K562 (cell line): ENCODE measurements at regions not wholly inside any gene's neighbourhood (a gene's known extent, or its start where the extent isn't known, plus 50 kb on each side); places are given as distances from the start of the nearest gene placed in this dataset.
A peak's percentile ranks its signal among the peaks of the same experiment; 100 is the strongest.

ENCODE experiments used
- ATAC-seq: fragments of 200-7000 bp; cut with Tn5 transposase; 3 replicates; pipeline ENCODE4 v1.9.1; 2020; ENCODE audit warnings: moderate library complexity
- BruUV-seq: library from RNA; stranded (reverse); fragments of 400-500 nt; replicated peaks from 2 replicates; lab custom pipeline; 2021; lab: Mats Ljungman, UMichigan
- CTCF ChIA-PET: fragments of 300-600 bp; formaldehyde crosslinking; extraction: SDS; loops from one replicate; lab custom pipeline; 2021; ENCODE audit warnings: low intra/inter-chr PET ratio; lab: Yijun Ruan, JAX
- POLR2A ChIA-PET: fragments of 300-600, 350-650 bp; sonication (Branson Sonifier 250); formaldehyde crosslinking; extraction: SDS; loops from one replicate; lab custom pipeline; 2021; ENCODE audit warnings: antibody characterized with exemption, inconsistent platforms; lab: Yijun Ruan, JAX
- DNase-seq, 4 experiments: peaks; one replicate each; pipeline versions ENCODE4 v3.0.0 to v3.0.0-alpha.2; 2011 to 2018; ENCODE audit warnings: low spot score in 3 of 4, mixed read lengths in 3 of 4; ENCODE audit errors: extremely low read depth in 1 of 4
- FAIRE-seq: peaks from 2 replicates; lab custom pipeline; 2011; peaks lifted over from hg19 to GRCh38; lab: Jason Lieb, UNC
- H2AFZ ChIP-seq: 2 replicates; pipeline ENCODE4 v1.6.0; 2011; ENCODE audit warnings: low read depth, low read length, control low read depth, inconsistent platforms
- H3K27ac ChIP-seq: fragments of 200-600 bp; 3 replicates; pipeline ENCODE4 v1.8.0; 2011; ENCODE audit warnings: low read depth, mild to moderate bottlenecking, control low read depth, inconsistent platforms, low read length, moderate library complexity, mixed read lengths; ENCODE audit errors: extremely low read depth
- H3K27me3 ChIP-seq, 2 experiments: fragments of 300-600 bp in 1 of 2; 2 replicates in 1 of 2; 3 replicates in 1 of 2; pipeline versions ENCODE4 v1.6.0 to v1.8.0; 2011; ENCODE audit warnings: inconsistent platforms in 2 of 2, low read length in 2 of 2, mild to moderate bottlenecking in 1 of 2, mixed read lengths in 1 of 2, moderate library complexity in 1 of 2; ENCODE audit not compliant: control insufficient read depth in 2 of 2, insufficient read depth in 2 of 2
- H3K36me3 ChIP-seq: fragments of 300-600 bp; 3 replicates; pipeline ENCODE4 v1.8.0; 2011; ENCODE audit warnings: mild to moderate bottlenecking, low read length, inconsistent platforms; ENCODE audit not compliant: control insufficient read depth, insufficient read depth
- H3K4me1 ChIP-seq, 2 experiments: fragments of 200-600 bp in 1 of 2; replicated peaks in 1 of 2; 2 replicates in 1 of 2; 3 replicates in 1 of 2; pipeline versions ENCODE4 v1.5.1 to v1.8.0; 2011; ENCODE audit warnings: inconsistent platforms in 2 of 2, low read length in 2 of 2, mild to moderate bottlenecking in 1 of 2, mixed read lengths in 1 of 2, moderate library complexity in 1 of 2; ENCODE audit not compliant: control insufficient read depth in 2 of 2, insufficient read depth in 2 of 2
- H3K4me2 ChIP-seq: 2 replicates; pipeline ENCODE4 v1.6.1; 2011; ENCODE audit warnings: low read length, control low read depth, inconsistent platforms, mixed read lengths; ENCODE audit not compliant: insufficient read depth
- H3K4me3 ChIP-seq: fragments of 200-600 bp; sonication (generic), shearing (Covaris generic); 2 replicates; pipeline ENCODE4 v1.5.1; 2016; ENCODE audit warnings: control low read depth, inconsistent platforms
- H3K79me2 ChIP-seq: fragments of 200-600 bp; 3 replicates; pipeline ENCODE4 v1.8.0; 2011; ENCODE audit warnings: low read length, inconsistent platforms; ENCODE audit not compliant: control insufficient read depth, insufficient read depth
- H3K9ac ChIP-seq, 2 experiments: 2 replicates each; pipeline versions ENCODE4 v1.6.0 to v1.6.1; 2011; ENCODE audit warnings: low read depth in 2 of 2, low read length in 2 of 2, control low read depth in 1 of 2, inconsistent platforms in 1 of 2, mild to moderate bottlenecking in 1 of 2, mixed read lengths in 1 of 2; ENCODE audit not compliant: insufficient read depth in 1 of 2
- H3K9me1 ChIP-seq: one replicate; pipeline ENCODE4 v1.6.0; 2011; ENCODE audit warnings: inconsistent platforms, mild to moderate bottlenecking, low read length, moderate library complexity; ENCODE audit not compliant: control insufficient read depth, insufficient read depth
- H3K9me3 ChIP-seq: replicated peaks from 2 replicates; pipeline ENCODE4 v1.5.1; 2011; ENCODE audit warnings: low read depth, low read length, inconsistent platforms; ENCODE audit not compliant: control insufficient read depth, insufficient read depth
- H4K20me1 ChIP-seq: replicated peaks from 2 replicates; pipeline ENCODE4 v1.6.1; 2011; ENCODE audit warnings: low read length, inconsistent platforms, mixed read lengths; ENCODE audit not compliant: control insufficient read depth, insufficient read depth
- CEBPB ChIP-seq: fragments of 450-650 bp; IDR thresholded peaks from 2 replicates; pipeline ENCODE4 v1.6.1; 2016; ENCODE audit warnings: missing genetic modification characterization, missing compliant biosample characterization
- ELF2 ChIP-seq: fragments of 250-450 bp; sonication (Bioruptor Pico); IDR thresholded peaks from 2 replicates; pipeline ENCODE4 v1.5.0; 2021; ENCODE audit warnings: mild to moderate bottlenecking
- IRF2 ChIP-seq: sonication (generic); formaldehyde crosslinking; IDR thresholded peaks from 2 replicates; pipeline ENCODE4 v1.8.1; 2022; ENCODE audit warnings: mild to moderate bottlenecking, missing genetic modification reagents
- MITF ChIP-seq: IDR thresholded peaks from 2 replicates; pipeline ENCODE4 v1.6.1; 2014; ENCODE audit warnings: antibody characterized with exemption
- NFYB ChIP-seq: IDR thresholded peaks from 2 replicates; pipeline ENCODE4 v1.6.1; 2011; ENCODE audit warnings: mild to moderate bottlenecking, moderate library complexity; ENCODE audit not compliant: insufficient read length; ENCODE audit errors: extremely low read depth
- PURB ChIP-seq: sonication (generic); formaldehyde crosslinking; IDR thresholded peaks from 2 replicates; pipeline ENCODE4 v1.9.0; 2021; ENCODE audit warnings: low read depth, mild to moderate bottlenecking, missing genetic modification reagents
- THAP7 ChIP-seq: fragments of 250-450 bp; sonication (Bioruptor Pico); IDR thresholded peaks from 2 replicates; pipeline ENCODE4 v1.5.0; 2021
- ZNF224 ChIP-seq: sonication (generic); formaldehyde crosslinking; IDR thresholded peaks from 2 replicates; pipeline ENCODE4 v1.8.0; 2022; ENCODE audit warnings: mild to moderate bottlenecking, missing genetic modification reagents
- ZNF407 ChIP-seq: fragments of 450-650 bp; IDR thresholded peaks from 2 replicates; pipeline ENCODE4 v1.6.1; 2016; ENCODE audit warnings: low read depth
- WGBS: fragments of 100-300 bp; shearing (Covaris generic); methylation state at CpG from one replicate; pipeline ENCODE4 v1.1.6; 2016; ENCODE audit warnings: low coverage, mixed read lengths; ENCODE audit not compliant: insufficient coverage; ENCODE audit errors: missing lambda C conversion rate; 5-methylcytosine and 5-hydroxymethylcytosine counted together
- in situ Hi-C: fragments of 300-500 bp; cut with MboI; formaldehyde crosslinking; loops from 4 replicates; pipeline ENCODE4 v1.15.0; 2018; ENCODE audit warnings: inconsistent platforms, mixed read lengths
- intact Hi-C: fragments of 100-400 bp; cut with micrococcal nuclease; formaldehyde crosslinking; loops from 2 replicates; pipeline ENCODE4 v1.14.2; 2022

GRCh38 chr11:116079580-116079979, 575.4 kb upstream of the CADM1 start:
- intact Hi-C loops: no loop called here
- FAIRE-seq (no peak), DNase-seq (no peak), ATAC-seq (no peak)
- H4K20me1 ChIP-seq: no peaks in the 10 kb centered on the region
- TF ChIP-seq CEBPB (tag) (peak; percentile 40; the same call in 1 of the 2 replicates), MITF (no peak), NFYB (no peak), ELF2 (CRISPR knock-in tag) (no peak), ZNF224 (CRISPR knock-in tag) (no peak), ZNF407 (no peak), THAP7 (no peak), PURB (CRISPR knock-in tag) (no peak), IRF2 (CRISPR knock-in tag) (no peak)
- H3K9me3 ChIP-seq: no peaks in the 10 kb centered on the region
- no peak overlapping the region for H3K4me2 ChIP-seq
- ChIA-PET CTCF (interaction anchor here (0.6 kb wide), 1 partner anchor 745 kb away, joined by 3 read pairs; no protein-coding TSS in a partner anchor), POLR2A (no interaction called here)
- no peaks in the 10 kb centered on the region for H3K36me3 ChIP-seq
- no peaks in the 10 kb centered on the region for H3K27me3 ChIP-seq
- BruUV-seq: no TSS peak
- no peak overlapping the region for H3K9ac ChIP-seq
- no peaks in the 10 kb centered on the region for H3K79me2 ChIP-seq
- H3K27ac ChIP-seq: no peak overlapping the region
- H3K4me1 ChIP-seq: no peaks in the 10 kb centered on the region
- H3K4me3 ChIP-seq: no peak overlapping the region
- no peaks in the 10 kb centered on the region for H3K9me1 ChIP-seq
- 5% methylated on average over 2 of the region's 2 CpGs for WGBS
- in situ Hi-C loops: no loop called here
- no peak overlapping the region for H2AFZ ChIP-seq
